ENCODE measurements at regions not wholly inside any gene's neighbourhood (a gene's known extent, or its start where the extent isn't known, plus 50 kb on each side); places are given as distances from the start of the nearest gene placed in this dataset.

DNA sequence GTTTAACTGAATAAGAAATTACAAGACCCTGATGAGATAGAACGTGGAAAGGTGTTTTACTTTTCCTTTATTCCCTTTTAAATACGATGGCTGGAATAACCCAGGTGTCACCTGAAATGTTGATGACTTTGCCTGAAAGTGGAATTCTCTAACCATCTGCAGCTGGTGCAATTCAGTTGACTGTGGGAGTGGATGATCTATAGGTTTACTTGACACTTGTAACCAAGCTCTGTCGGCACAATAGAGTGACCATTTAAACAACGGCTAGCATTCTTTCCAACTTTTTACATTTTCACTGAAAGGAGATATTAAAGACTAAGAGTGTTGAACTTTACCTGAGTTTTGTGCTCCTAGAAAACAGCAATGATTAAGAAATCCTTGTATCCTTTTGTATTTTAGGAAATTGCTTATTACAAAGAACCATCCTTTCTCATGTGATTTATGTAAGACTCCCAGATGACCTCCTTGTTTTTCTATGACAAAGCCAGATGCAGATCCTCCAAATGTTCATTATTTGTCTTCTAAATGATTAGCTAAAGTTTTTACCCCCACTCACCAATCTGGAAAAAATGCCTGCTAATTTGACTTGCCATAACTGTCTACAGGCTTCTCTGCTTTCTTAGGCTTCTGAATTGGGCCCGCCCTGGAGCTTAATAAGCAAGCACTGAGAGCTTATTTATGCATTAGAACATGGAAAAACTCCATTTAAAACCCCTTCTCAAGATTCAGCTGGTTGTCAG lies 129.5 kb upstream of the LRRC7 start:
- TF ChIP-seq, protein P1, sequence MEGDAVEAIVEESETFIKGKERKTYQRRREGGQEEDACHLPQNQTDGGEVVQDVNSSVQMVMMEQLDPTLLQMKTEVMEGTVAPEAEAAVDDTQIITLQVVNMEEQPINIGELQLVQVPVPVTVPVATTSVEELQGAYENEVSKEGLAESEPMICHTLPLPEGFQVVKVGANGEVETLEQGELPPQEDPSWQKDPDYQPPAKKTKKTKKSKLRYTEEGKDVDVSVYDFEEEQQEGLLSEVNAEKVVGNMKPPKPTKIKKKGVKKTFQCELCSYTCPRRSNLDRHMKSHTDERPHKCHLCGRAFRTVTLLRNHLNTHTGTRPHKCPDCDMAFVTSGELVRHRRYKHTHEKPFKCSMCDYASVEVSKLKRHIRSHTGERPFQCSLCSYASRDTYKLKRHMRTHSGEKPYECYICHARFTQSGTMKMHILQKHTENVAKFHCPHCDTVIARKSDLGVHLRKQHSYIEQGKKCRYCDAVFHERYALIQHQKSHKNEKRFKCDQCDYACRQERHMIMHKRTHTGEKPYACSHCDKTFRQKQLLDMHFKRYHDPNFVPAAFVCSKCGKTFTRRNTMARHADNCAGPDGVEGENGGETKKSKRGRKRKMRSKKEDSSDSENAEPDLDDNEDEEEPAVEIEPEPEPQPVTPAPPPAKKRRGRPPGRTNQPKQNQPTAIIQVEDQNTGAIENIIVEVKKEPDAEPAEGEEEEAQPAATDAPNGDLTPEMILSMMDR (IDR thresholded peaks at IDR 0.05): no peak
- Histone ChIP-seq H3K4me1 (no peaks in the 10 kb centered on the region), H3K27me3 (no peaks in the 10 kb centered on the region), H3K9me3 (no peaks in the 10 kb centered on the region), H3K27ac (no peak overlapping the region), H3K4me3 (no peak overlapping the region), H3K36me3 (no peaks in the 10 kb centered on the region)
- intact Hi-C loops (cut with DNase I; ENCODE audit: low total_unique reads): no loop called here
- no peak for DNase-seq

DNA sequence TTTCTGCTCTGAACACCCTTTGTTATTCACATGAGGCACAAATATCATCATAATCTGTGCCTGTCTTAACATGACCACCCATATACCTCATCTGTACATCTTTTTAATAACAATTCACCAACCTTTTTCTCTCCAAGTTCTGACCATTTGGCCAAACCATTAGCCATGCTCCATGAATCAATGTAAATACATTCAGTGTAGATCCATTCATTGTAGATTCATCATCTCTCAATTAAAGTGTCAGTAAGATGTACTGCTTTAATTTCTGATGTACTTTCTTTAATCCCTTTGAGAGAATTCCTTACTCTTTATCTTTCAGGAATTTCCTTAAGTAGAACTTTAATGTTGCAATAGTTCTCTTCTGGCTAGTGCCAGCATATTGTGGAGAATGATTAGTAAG lies 126.2 kb upstream of the LRRC7 start:
- Histone ChIP-seq H3K36me3 (no peaks in the 10 kb centered on the region), H3K4me3 (no peak overlapping the region), H3K27ac (no peak overlapping the region), H3K27me3 (no peaks in the 10 kb centered on the region), H3K9me3 (no peaks in the 10 kb centered on the region), H3K4me1 (no peaks in the 10 kb centered on the region)
- TF ChIP-seq, protein P1 (IDR thresholded peaks at IDR 0.05): no peak
- no peak for DNase-seq
- intact Hi-C loops (cut with DNase I; ENCODE audit: low total_unique reads): no loop called here

DNA sequence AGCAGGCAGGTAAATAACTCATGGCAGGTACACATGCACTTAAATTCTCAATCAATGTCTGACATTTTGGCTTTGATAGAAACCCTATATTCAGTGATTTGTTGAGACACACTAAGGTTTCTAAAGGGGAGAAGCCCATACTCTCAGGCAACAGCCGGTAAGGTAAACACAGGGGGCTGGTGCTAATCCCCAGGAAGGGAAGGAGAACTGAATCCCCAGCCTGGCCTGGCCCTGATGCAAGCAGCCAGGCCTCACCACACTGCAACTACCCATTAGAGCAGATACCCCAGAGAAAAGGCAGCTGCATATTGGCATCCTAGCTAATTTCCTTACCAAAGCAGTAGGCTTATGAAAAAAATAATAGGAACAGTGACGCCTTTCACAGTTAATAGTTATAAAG lies 116.5 kb upstream of the LRRC7 start:
- H3K27me3 ChIP-seq: no peaks in the 10 kb centered on the region
- intact Hi-C loops (cut with DNase I; ENCODE audit: low total_unique reads): no loop called here
- no peaks in the 10 kb centered on the region for H3K9me3 ChIP-seq
- no peaks in the 10 kb centered on the region for H3K4me1 ChIP-seq
- TF ChIP-seq, protein P1 (IDR thresholded peaks at IDR 0.05): no peak
- H3K36me3 ChIP-seq: no peaks in the 10 kb centered on the region
- H3K4me3 ChIP-seq: no peak overlapping the region
- DNase-seq: no peak
- H3K27ac ChIP-seq: no peak overlapping the region

DNA sequence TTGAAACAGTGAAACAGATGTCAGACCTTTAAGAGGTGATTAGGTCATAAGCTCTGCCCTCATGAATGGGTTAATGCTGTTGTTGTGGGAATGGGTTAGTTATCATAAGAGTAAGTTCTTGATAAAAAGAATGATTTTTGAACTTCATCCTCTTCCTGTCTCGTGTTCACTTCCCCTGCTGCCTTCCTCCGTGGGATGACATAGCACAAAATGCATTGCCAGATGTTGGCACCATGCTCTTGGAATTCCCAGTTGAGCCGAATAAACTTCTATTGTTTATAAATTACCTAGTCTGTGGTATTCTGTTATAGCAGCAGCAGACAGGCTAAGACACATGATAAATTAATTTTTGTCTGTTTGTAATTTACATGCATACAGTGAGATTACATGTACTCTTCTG lies 112.0 kb upstream of the LRRC7 start:
- Histone ChIP-seq H3K4me1 (no peaks in the 10 kb centered on the region), H3K4me3 (no peak overlapping the region), H3K9me3 (no peaks in the 10 kb centered on the region), H3K27me3 (no peaks in the 10 kb centered on the region), H3K36me3 (no peaks in the 10 kb centered on the region), H3K27ac (no peak overlapping the region)
- no peak for DNase-seq
- intact Hi-C loops (cut with DNase I; ENCODE audit: low total_unique reads): no loop called here
- TF ChIP-seq, protein P1 (IDR thresholded peaks at IDR 0.05): no peak

DNA sequence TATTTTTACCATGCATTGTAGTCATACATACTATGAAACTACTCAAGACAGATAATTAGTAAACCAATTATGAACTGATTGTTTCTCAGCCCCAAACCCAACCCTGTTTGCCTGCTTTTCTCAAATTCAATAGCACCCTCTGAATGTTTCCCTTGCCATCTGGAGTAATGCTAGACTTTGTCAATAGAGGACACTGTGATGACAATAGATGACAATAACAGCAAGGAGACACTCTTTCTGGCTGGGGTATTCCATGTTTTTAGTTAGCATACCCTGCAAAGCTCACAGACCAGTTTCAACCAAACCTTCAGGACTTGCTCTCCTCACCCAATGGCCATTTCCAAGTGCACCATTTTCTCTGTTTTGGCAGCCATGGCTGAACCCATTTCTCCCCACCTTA lies 108.5 kb upstream of the LRRC7 start:
- Histone ChIP-seq H3K4me3 (no peak overlapping the region), H3K27ac (no peak overlapping the region), H3K9me3 (no peaks in the 10 kb centered on the region), H3K36me3 (no peaks in the 10 kb centered on the region), H3K27me3 (no peaks in the 10 kb centered on the region), H3K4me1 (no peaks in the 10 kb centered on the region)
- intact Hi-C loops (cut with DNase I; ENCODE audit: low total_unique reads): no loop called here
- TF ChIP-seq, protein P1 (IDR thresholded peaks at IDR 0.05): no peak
- DNase-seq: no peak

DNA sequence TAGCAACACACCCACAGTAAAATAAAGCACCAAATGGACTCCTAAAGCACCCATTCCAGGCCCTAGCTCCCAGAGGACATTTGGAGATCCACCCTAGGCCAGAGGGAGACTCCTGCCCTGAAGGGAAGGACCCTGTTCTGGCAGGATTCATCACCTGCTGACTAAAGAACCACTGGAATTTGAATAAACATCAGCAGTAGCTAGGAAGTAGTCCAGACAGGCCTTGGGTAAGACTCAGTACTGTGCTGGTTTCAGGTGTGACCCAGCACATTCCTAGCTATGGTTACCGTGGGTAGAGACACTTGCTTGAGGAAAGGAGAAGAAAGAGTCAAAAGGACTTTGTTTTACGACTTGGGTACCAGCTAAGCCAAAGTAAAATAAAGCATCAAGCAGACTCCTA lies 92.7 kb upstream of the LRRC7 start:
- Histone ChIP-seq H3K4me1 (no peaks in the 10 kb centered on the region), H3K9me3 (no peaks in the 10 kb centered on the region), H3K27ac (no peak overlapping the region), H3K36me3 (no peaks in the 10 kb centered on the region), H3K27me3 (no peaks in the 10 kb centered on the region), H3K4me3 (no peak overlapping the region)
- DNase-seq: no peak
- TF ChIP-seq, protein P1 (IDR thresholded peaks at IDR 0.05): no peak
- intact Hi-C loops (cut with DNase I; ENCODE audit: low total_unique reads): no loop called here

Measured in tibial artery (tissue), 4 donors.